Epithelial cell of esophagus (primary cell): ENCODE measurements at regions not wholly inside any gene's neighbourhood (a gene's known extent, or its start where the extent isn't known, plus 50 kb on each side); places are given as distances from the start of the nearest gene placed in this dataset.

Experiments used
- DNase-seq: peaks from one replicate; pipeline ENCODE4 v3.0.0; 2010; ENCODE audit warnings: low read depth
- H3K4me3 ChIP-seq: 2 replicates; pipeline ENCODE4 v1.5.1; 2011; ENCODE audit warnings: mild to moderate bottlenecking, low read length, control low read depth
- TF ChIP-seq, protein P1 (sequence below): IDR thresholded peaks from 2 replicates; pipeline ENCODE4 v1.5.1; 2011; ENCODE audit warnings: low read depth, mild to moderate bottlenecking, low read length, control low read depth, inconsistent platforms; ENCODE audit not compliant: insufficient read depth; ENCODE audit errors: missing control alignments

GRCh38 chr13:97057176-97057575 lies 62.9 kb upstream of the OXGR1 start:
- no peak overlapping the region for H3K4me3 ChIP-seq
- TF ChIP-seq, protein P1, sequence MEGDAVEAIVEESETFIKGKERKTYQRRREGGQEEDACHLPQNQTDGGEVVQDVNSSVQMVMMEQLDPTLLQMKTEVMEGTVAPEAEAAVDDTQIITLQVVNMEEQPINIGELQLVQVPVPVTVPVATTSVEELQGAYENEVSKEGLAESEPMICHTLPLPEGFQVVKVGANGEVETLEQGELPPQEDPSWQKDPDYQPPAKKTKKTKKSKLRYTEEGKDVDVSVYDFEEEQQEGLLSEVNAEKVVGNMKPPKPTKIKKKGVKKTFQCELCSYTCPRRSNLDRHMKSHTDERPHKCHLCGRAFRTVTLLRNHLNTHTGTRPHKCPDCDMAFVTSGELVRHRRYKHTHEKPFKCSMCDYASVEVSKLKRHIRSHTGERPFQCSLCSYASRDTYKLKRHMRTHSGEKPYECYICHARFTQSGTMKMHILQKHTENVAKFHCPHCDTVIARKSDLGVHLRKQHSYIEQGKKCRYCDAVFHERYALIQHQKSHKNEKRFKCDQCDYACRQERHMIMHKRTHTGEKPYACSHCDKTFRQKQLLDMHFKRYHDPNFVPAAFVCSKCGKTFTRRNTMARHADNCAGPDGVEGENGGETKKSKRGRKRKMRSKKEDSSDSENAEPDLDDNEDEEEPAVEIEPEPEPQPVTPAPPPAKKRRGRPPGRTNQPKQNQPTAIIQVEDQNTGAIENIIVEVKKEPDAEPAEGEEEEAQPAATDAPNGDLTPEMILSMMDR = no peak
- no peak for DNase-seq

DNA sequence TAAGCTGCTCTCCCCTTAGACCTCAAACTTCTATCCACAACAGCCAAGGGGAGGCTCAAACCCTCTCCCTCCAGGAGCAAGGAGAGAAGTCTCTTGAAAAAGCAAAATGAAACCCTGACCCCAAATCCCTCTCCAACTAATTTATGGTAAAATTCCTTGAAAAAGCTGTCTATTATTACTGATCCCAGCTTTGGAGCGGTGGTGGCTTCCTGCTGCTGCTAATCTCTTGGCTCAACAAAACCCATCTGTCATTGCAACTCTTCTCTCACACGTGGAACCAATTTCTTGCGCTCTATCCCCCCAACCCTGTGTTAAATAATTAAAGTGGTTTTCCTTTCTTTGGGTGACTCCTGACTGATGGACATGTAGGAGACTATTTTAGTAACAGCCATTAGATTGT lies 64.1 kb upstream of the OXGR1 start:
- DNase-seq = no peak
- TF ChIP-seq, protein P1 = no peak
- no peak overlapping the region for H3K4me3 ChIP-seq

GRCh38 chr13:97058926-97059325 lies 64.7 kb upstream of the OXGR1 start:
- DNase-seq = no peak
- TF ChIP-seq, protein P1 = no peak
- H3K4me3 ChIP-seq = no peak overlapping the region

GRCh38 chr13:97067017-97067895 lies 73.0 kb upstream of the OXGR1 start:
- TF ChIP-seq, protein P1 = no peak

DNA sequence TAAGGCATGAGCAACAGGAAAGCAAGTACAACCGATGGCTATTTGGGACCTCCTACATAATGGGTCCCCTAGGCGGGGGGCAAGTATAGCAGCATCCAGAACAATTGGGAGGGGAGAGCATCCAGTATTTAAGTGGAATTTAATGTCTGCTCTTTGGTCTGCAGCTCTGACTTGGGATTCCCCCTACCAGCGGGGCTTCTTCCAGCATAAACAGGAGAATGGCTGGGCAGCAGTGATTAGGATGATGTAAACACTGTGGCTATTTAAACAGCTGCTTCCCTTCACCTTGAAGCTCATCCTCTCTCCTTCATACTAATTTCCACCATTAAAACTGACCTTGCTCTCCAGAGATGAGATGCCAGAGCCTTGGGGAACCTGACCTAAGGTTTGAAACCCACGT lies 73.9 kb upstream of the OXGR1 start:
- H3K4me3 ChIP-seq = no peak overlapping the region
- TF ChIP-seq, protein P1 = no peak
- DNase-seq = no peak

More at GRCh38 chr13:97067017-97067895, 73.0 kb upstream of the OXGR1 start:
- no peak overlapping the region for H3K4me3 ChIP-seq
- no peak for DNase-seq

- TF ChIP-seq, protein P1 = no peak
- DNase-seq = no peak
- H3K4me3 ChIP-seq = no peak overlapping the region
Measured at GRCh38 chr13:97069050-97069815, 75.0 kb upstream of the OXGR1 start.

DNA sequence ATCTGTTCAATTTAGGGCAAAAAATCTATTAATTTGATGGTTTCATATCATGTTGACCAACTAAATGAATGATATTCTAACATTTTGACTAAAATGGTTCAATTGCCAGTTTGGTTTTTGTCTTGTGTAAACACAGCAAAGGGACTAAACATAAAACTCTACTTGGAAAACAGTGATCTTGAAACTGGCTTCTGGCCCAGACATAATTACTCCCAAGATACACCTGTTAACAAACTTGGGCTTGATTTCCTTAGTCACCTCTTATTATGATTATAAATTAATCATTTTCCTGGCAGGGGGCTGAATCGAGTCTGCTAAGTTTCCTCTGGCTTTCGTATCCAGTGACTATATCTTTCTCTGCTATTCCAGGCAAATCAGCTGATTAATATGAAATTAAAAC lies 78.0 kb upstream of the OXGR1 start:
- no peak for DNase-seq
- TF ChIP-seq, protein P1 = no peak

More for the DNA sequence above, 78.0 kb upstream of the OXGR1 start:
- no peak overlapping the region for H3K4me3 ChIP-seq
